ENCODE measurements at regions not wholly inside any gene's neighbourhood (a gene's known extent, or its start where the extent isn't known, plus 50 kb on each side); places are given as distances from the start of the nearest gene placed in this dataset.

DNA sequence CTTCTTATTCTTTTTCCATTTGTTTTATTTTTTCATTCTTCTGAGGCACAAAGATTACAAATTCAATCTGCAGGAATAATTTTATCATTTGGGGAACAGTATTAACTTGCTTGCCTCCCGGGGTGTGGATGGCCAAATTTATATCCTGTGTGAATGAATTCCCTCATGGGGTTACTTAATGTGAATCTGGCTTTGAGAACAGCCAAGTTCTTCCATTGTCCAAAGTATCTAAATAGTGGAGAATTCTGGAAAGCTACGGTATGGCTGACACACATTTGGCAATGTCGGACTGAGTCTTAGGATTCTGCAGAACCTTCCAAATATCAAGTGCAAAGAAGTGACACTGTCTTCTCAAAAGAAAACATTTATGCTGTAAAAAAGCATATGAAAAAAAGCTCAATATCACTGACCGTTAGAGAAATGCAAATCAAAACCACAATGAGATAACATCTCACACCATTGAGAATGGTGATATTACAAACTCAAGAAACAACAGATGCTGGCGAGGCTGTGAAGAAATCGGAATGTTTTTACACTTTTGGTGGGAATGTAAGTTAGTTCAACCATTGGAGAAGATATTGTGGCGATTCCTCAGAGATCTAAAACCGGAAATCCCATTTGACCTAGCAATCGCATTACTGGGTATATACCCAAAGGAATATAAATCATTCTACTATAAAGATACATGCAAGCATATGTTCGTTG, 620.2 kb downstream of the EFNB2 start:
- no peak for ATAC-seq
- TF ChIP-seq, protein P1, sequence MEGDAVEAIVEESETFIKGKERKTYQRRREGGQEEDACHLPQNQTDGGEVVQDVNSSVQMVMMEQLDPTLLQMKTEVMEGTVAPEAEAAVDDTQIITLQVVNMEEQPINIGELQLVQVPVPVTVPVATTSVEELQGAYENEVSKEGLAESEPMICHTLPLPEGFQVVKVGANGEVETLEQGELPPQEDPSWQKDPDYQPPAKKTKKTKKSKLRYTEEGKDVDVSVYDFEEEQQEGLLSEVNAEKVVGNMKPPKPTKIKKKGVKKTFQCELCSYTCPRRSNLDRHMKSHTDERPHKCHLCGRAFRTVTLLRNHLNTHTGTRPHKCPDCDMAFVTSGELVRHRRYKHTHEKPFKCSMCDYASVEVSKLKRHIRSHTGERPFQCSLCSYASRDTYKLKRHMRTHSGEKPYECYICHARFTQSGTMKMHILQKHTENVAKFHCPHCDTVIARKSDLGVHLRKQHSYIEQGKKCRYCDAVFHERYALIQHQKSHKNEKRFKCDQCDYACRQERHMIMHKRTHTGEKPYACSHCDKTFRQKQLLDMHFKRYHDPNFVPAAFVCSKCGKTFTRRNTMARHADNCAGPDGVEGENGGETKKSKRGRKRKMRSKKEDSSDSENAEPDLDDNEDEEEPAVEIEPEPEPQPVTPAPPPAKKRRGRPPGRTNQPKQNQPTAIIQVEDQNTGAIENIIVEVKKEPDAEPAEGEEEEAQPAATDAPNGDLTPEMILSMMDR (IDR thresholded peaks at IDR 0.05): no peak
- no peak overlapping the region for H3K27ac ChIP-seq
- H3K4me1 ChIP-seq: no peaks in the 10 kb centered on the region
- no peak for DNase-seq
- H3K9me3 ChIP-seq: no peaks in the 10 kb centered on the region
- intact Hi-C loops (cut with DNase I): no loop called here
- H3K4me3 ChIP-seq: no peak overlapping the region
- no peaks in the 10 kb centered on the region for H3K36me3 ChIP-seq
- no peaks in the 10 kb centered on the region for H3K27me3 ChIP-seq (ENCODE audit: low read depth)

DNA sequence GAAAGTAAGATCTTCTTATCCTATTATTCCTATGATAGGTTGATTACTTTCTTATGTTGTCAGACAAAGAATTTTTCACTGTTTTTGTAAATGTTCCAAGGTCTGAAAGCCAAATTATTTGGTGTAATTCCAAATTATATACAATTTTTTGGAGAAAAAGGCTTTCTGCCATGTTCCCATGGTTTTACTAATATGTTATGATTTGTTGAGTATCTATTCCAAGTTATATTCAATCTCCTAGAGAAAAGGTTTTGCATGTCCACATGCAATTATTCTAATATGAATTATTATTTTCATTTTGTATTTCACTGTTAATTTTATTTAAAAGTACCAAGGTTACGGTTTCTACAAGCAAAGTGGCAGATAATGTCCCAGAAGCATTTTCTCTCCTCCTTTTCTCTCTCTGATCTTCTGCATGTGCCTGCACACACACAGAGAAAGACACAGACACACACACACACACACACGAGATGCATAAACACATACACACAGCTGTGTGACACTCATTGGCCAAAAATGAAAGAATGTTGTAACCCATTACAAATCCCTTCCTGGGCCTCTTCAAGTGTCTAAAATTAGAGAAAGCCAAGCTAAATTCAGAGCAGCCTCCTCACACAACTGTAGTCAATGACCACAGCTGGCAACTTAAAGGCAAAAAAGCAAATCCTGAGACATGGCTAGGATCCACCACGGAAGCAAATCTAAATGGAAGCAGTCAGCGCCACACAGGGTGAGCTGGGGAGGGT, 621.0 kb downstream of the EFNB2 start:
- ATAC-seq (no peak), DNase-seq (no peak)
- H3K4me3 ChIP-seq: no peak overlapping the region
- H3K36me3 ChIP-seq: no peaks in the 10 kb centered on the region
- H3K9me3 ChIP-seq: no peaks in the 10 kb centered on the region
- intact Hi-C loops (cut with DNase I): no loop called here
- no peaks in the 10 kb centered on the region for H3K27me3 ChIP-seq (ENCODE audit: low read depth)
- TF ChIP-seq, protein P1 (IDR thresholded peaks at IDR 0.05): no peak
- no peaks in the 10 kb centered on the region for H3K4me1 ChIP-seq
- H3K27ac ChIP-seq: no peak overlapping the region

- TF ChIP-seq, protein P1 (IDR thresholded peaks at IDR 0.05): no peak
- H3K9me3 ChIP-seq: no peaks in the 10 kb centered on the region
- no peak overlapping the region for H3K27ac ChIP-seq
- H3K4me3 ChIP-seq: no peak overlapping the region
- ATAC-seq (no peak), DNase-seq (no peak)
- no peaks in the 10 kb centered on the region for H3K4me1 ChIP-seq
- H3K36me3 ChIP-seq: no peaks in the 10 kb centered on the region
- intact Hi-C loops (cut with DNase I): no loop called here
- no peaks in the 10 kb centered on the region for H3K27me3 ChIP-seq (ENCODE audit: low read depth)
Observed at GRCh38 chr13:105908586-105908985, 626.9 kb downstream of the EFNB2 start.

GRCh38 chr13:105907319-105908019, 628.0 kb downstream of the EFNB2 start:
- Histone ChIP-seq H3K9me3 (no peaks in the 10 kb centered on the region), H3K27ac (no peak overlapping the region), H3K27me3 (ENCODE audit: low read depth) (no peaks in the 10 kb centered on the region), H3K4me3 (no peak overlapping the region), H3K4me1 (no peaks in the 10 kb centered on the region), H3K36me3 (no peaks in the 10 kb centered on the region)
- intact Hi-C loops (cut with DNase I): no loop called here
- no peak for ATAC-seq
- TF ChIP-seq, protein P1 (IDR thresholded peaks at IDR 0.05): no peak
- no peak for DNase-seq

- H3K27ac ChIP-seq: no peak overlapping the region
- DNase-seq (no peak), ATAC-seq (no peak)
- no peaks in the 10 kb centered on the region for H3K9me3 ChIP-seq
- intact Hi-C loops (cut with DNase I): no loop called here
- H3K27me3 ChIP-seq (ENCODE audit: low read depth): no peaks in the 10 kb centered on the region
- H3K36me3 ChIP-seq: no peaks in the 10 kb centered on the region
- no peaks in the 10 kb centered on the region for H3K4me1 ChIP-seq
- TF ChIP-seq, protein P1 (IDR thresholded peaks at IDR 0.05): no peak
- H3K4me3 ChIP-seq: no peak overlapping the region
Observed at GRCh38 chr13:105906746-105907145, 628.7 kb downstream of the EFNB2 start.
